GM18951 (cell line): ENCODE measurements at regions not wholly inside any gene's neighbourhood (a gene's known extent, or its start where the extent isn't known, plus 50 kb on each side); places are given as distances from the start of the nearest gene placed in this dataset.
"Not testable (repeated sequence)": the region's sequence is repeated elsewhere in the genome, so short reads cannot be mapped to it uniquely, and the experiment has no call there.

ENCODE experiments used
- POLR2A ChIP-seq: IDR thresholded peaks from 4 replicates; pipeline ENCODE4 v1.6.1; 2011; ENCODE audit warnings: mild to moderate bottlenecking; ENCODE audit not compliant: insufficient read length, insufficient read depth; ENCODE audit errors: extremely low read depth
- in situ Hi-C: fragments of 300-500 bp; cut with MboI; formaldehyde crosslinking; loops from one replicate; pipeline ENCODE4 v1.12.0; 2022; ENCODE audit warnings: low sequenced_read_pairs, mixed read lengths, inconsistent platforms; ENCODE audit not compliant: unreplicated experiment

GRCh38 chr11:81345609-81346008, 1388.1 kb downstream of the FAM181B start:
- TF ChIP-seq POLR2A = no peak
- in situ Hi-C loops = no loop called here

GRCh38 chr11:81342966-81343365, 1390.7 kb downstream of the FAM181B start:
- in situ Hi-C loops = no loop called here
- TF ChIP-seq POLR2A = no peak

GRCh38 chr11:81340225-81340624, 1393.4 kb downstream of the FAM181B start:
- in situ Hi-C loops = no loop called here
- TF ChIP-seq POLR2A = no peak

- TF ChIP-seq POLR2A = no peak
- in situ Hi-C loops = no loop called here
Measured at GRCh38 chr11:81339521-81339920, 1394.1 kb downstream of the FAM181B start.

- in situ Hi-C loops = no loop called here
Measured at GRCh38 chr11:81337756-81338155, 1395.9 kb downstream of the FAM181B start.

GRCh38 chr11:81332276-81332675, 1401.4 kb downstream of the FAM181B start:
- TF ChIP-seq POLR2A = no peak
- in situ Hi-C loops = no loop called here

More at GRCh38 chr11:81337756-81338155, 1395.9 kb downstream of the FAM181B start:
- no peak for TF ChIP-seq POLR2A

GRCh38 chr11:81331611-81332235, 1401.9 kb downstream of the FAM181B start:
- TF ChIP-seq POLR2A = no peak
- in situ Hi-C loops = no loop called here

- no peak for TF ChIP-seq POLR2A
- in situ Hi-C loops = no loop called here
Measured at GRCh38 chr11:81331088-81331487, 1402.6 kb downstream of the FAM181B start.

GRCh38 chr11:81303038-81303664, 1430.5 kb downstream of the FAM181B start:
- in situ Hi-C loops = no loop called here
- no peak for TF ChIP-seq POLR2A

GRCh38 chr11:81301166-81301830, 1432.4 kb downstream of the FAM181B start:
- in situ Hi-C loops = no loop called here
- no peak for TF ChIP-seq POLR2A

GRCh38 chr11:81286959-81287358, 1446.7 kb downstream of the FAM181B start:
- TF ChIP-seq POLR2A = no peak
- in situ Hi-C loops = no loop called here

- TF ChIP-seq POLR2A = no peak
- in situ Hi-C loops = no loop called here
Measured at GRCh38 chr11:81286550-81286949, 1447.1 kb downstream of the FAM181B start.

GRCh38 chr11:81280228-81280627, 1453.4 kb downstream of the FAM181B start:
- in situ Hi-C loops = not testable (repeated sequence)

- in situ Hi-C loops = no loop called here
- no peak for TF ChIP-seq POLR2A
Measured at GRCh38 chr11:81278991-81279390, 1454.7 kb downstream of the FAM181B start.
